ENCODE measurements at regions not wholly inside any gene's neighbourhood (a gene's known extent, or its start where the extent isn't known, plus 50 kb on each side); places are given as distances from the start of the nearest gene placed in this dataset.
"Not testable (repeated sequence)": the region's sequence is repeated elsewhere in the genome, so short reads cannot be mapped to it uniquely, and the experiment has no call there.

DNA sequence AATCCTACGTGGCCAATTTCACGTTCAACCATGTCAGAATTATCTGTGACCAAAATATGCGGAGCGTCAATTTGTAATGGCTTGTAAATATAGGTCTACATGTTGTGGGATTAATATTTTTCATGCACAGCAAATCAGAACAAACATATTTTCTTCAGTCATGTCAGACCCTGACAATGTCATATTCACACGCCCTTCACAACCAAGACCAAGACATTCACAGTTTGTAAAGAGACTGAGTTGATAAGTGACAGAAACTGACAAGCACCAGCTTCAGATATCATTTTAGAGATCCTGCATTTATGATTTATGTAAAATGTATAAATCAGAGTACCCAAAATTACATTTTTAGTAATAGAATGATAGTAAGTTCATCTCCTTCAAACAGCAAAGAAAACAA lies 57.3 kb upstream of the NOVA1 start:
- DNase-seq, result no peak

DNA sequence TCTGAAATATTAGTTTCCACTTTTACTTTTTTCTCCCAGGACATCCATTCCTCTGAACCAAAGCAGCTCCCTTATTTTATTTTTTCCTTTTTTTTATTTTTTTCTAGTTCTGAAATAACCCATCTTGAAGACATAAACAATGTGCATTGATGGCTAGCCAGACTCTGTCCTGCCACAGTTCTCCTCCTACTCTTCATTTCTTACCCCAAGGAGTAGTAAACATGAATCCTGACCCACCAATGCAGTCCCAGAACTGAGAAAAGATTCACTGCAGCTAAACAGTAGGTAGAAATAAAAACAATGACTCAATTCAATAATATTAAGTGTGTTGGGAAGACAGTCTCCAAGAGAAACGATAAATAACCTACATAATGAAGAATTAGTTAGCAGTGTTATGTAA lies 65.7 kb upstream of the NOVA1 start:
- no peak for DNase-seq

DNA sequence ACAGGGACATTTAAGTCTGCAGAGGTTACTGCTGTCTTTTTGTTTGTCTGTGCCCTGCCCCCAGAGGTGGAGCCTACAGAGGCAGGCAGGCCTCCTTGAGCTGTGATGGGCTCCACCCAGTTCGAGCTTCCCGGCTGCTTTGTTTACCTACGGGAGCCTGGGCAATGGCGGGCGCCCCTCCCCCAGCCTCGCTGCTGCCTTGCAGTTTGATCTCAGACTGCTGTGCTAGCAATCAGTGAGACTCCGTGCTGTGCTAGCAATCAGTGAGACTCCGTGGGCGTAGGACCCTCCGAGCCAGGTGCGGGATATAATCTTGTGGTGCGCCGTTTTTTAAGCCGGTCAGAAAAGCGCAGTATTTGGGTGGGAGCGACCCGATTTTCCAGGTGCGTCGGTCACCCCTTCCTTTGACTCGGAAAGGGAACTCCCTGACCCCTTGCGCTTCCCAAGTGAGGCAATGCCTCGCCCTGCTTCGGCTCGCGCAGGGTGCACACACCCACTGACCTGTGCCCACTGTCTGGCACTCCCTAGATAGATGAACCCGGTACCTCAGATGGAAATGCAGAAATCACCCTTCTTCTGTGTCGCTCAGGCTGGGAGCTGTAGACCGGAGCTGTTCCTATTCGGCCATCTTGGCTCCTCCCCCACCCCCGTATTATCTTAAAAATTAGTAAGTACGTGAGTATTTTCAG lies 81.0 kb upstream of the NOVA1 start:
- DNase-seq, result not testable (repeated sequence)

DNA sequence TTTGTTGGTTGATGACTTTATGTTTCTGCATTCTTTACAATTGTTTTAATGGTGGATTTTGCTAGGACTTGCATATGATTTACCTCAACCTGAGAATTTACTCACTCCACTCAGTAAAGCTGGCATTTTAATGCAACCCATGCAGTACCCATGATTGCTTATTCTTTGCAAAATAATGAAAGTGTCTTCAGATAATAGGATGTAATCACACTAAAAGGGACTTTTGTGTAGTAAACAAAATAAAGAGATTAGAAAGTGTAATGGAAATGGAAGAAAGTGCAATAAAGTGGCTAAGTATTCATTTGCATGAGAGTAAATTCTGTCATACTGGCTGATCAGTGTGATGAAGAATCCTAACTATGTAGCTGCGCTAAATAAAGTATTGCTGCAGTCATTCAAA lies 87.6 kb upstream of the NOVA1 start:
- DNase-seq, result no peak

DNA sequence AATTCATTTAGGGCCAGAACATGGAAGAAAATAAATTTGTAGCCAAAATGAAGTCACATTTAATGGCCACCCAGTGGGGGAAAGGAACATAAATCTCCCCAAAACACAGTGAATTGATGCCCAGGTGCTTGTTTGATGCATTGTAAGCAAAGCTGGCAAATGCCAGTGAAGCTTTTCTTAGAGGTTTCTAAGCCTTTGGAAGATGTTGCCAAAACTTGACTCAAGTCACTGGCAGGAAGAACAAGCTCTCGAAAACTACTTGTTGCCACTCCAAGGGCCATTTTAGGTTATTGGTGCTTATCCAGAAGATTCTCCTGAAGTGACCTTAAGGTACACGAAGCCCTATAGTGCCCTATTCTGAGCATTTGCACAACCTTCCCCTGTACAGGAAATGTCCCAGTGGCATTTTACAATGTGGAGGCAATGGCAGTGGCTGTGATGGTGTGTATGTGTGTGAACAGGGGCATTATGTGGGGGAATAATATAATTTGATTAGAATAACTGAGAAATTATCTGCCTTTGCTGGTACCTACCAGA lies 89.5 kb upstream of the NOVA1 start:
- DNase-seq, result no peak

DNA sequence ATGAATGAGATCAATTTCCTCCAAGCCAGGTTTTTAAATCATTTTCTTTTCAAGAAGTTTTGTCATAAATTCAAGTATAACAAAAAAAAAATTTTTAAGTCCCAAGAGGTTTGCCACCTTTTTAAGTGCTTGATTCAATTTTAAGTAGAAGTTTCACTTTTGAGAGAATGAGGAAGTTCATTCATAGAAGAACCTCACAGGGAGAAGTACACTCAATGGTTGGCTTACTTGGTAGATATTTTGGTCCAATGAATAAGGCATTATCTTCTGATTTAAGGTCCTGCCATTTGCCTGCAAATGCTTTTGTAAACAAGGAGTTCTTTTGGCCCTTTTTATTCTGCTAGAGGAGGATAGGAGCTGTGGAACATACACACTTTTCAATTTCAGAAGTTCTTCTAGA lies 96.7 kb upstream of the NOVA1 start:
- DNase-seq, result no peak

DNA sequence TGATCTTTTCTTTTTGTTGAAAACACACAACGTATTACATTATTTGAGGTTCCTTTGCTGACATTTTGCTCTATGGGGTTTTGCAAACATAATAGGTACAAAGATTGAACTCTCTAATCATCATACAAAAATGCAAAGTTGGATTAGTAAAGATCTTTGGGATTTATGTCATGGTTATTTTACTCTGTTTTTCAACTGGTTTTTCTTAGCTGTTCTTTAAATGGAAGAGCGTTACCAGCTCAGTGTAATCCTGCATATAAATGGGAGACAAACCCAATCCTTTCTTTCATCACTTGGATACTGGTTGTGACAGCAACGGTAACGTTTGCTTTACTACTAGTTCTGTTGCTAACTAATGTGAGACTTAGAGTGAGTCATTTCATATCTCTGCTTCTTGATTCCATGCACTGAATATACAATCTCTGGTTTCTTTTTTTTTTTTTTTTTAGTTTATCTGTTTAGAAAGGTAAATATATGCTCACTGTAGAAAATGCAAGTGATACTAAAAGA lies 104.9 kb upstream of the NOVA1 start:
- no peak for DNase-seq

DNA sequence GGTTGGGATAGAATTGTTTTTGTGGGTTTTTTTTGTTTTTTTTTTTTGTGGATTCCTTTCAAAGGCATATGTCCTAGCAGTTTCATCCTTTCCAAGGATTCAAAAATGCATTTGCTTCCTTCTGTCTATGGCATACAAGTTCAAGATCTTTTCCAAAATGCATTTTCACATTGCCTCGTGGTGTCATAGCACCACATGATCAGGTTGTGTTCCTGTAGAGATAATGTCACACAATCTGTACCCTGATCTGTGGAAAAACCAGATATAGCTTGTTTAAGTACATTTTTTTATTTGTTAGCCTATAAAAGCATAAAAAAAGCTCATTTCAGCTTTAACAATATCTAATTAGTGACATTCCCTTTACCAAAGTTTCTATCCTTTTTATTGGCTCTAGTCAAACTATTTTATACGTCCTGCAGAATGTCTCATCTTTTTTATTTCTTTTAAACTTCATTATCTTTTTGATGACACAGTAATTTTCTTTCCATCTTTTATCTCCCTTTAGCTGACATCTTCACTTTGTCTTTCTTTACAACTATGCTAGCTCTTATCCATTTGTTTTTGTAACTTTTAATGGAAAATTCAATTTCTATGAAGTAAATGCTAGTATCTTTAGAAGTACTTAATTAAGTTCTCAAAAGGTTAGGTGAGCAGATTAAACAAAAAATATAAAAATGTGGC lies 106.0 kb upstream of the NOVA1 start:
- no peak for DNase-seq

DNA sequence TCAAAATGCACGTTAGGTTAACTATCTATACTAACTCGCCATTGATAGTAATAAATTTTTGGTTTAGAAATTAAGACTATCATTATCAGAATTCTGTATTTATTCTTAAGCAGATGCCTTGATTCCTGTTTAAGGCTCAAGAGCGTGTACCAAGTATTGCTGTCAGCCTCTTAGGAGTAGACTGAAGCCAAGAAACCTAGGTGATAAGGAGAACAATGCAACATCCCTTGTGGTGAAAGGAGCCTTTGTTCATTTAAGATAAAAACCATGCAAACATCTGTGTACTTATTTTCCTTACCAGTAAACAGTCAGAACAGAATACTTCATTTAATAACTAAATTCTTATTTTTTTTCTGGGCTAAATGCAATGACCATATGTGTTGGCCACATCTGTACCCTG lies 109.4 kb upstream of the NOVA1 start:
- no peak for DNase-seq

DNA sequence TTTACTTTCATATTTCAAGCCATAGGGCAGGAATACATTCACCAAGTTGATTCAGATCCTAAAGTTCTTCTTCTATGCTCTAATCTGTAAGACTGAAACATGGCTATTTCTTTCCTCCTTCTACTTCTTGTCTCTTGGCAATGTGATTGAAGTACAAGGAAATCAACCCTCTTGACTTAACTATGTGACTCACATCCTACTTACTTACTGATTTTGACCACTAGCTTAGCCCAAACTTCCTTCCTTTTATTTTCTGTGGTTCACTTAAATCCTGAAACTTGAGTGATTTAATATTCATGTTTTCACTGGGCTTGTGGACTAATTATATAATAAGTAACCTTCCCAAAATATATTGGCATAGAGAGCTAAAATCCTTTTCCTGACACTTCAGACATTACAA lies 111.2 kb upstream of the NOVA1 start:
- DNase-seq, result no peak

DNA sequence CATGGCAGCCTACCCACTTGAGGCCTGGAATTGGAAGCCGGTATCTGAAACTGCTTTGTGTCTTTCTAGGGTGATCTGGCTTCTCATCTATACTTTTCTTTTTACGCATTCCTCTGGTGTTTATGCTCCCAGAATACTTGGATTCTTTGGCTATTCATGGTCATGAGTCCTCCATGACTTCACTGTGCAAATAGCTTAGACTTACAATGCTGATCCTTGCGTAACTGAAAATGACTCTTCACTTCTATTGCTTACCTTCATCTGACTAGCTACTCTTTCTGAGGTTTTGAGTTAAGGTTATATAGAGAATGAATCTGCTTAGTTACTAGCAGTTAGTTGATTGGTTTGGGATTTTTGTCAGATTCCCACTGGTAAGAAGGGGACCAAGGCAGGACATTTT lies 121.7 kb upstream of the NOVA1 start:
- no peak for DNase-seq

DNA sequence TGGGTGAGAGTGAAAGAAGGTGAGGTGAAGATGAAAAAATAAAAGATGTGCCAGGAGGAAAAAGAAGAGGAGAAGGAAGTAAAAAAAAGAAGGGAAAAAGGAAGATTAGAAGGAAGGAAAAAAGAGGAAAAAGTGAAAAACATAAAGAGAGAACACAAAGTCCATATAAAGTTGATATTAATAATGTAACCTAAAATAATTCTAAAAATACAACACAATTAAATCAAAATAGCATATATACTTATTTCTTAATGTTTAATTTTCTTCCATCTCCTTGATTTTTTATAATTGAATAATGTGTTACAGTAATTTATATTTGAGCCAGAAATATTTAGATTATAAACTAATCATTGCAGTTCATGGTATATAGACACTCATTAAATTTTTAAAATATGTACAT lies 124.4 kb upstream of the NOVA1 start:
- no peak for DNase-seq

DNA sequence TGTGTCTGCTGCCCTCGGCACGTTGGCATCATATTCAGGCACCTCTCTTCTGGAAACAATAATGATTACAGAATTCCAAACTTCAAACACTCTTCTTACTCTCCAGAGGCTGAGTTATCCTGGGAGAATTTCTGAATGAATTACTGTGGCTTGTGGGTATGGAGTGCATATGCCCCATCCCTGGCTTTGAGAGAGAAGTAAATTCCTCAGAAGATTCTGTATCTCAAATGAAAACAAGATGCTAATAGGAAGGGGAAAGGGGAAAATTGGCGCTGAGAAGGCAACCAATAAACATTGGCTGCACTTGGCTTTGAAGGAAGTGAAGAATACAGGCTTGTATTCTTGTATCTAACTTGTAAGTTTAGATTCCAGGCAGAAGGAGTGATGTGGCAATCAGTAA lies 132.0 kb upstream of the NOVA1 start:
- no peak for DNase-seq

DNA sequence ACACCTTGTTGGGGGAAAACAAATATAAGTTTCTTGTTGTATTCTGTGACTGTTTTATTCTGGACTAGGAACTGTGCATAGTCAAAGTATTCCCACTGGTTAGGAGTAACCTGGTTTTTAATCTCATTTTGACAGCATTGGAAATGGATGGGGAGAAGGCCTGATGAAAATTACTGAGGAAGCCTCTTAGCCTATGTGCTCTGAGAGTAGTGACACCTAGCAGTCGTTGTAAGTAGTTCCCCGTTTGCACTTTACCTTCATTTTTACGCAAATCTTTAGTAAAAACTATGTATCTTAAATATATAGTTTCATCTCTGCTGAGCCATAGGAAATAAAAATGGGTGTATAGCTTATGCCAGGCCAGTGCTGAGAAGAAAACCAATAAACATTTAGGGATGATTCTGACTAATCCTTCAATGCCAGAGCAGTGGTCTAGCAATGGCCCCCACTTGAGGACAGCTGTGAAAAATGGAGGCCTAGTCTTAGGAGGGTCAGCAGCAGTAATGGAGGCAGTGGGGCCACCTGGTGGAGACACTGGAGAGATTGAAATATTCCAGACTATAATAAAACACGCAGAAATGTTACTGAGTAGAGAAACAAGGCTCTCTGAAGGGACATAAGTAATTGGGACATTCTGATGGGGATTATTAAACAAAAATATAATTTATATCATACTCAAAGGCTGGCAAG lies 133.2 kb upstream of the NOVA1 start:
- no peak for DNase-seq

DNA sequence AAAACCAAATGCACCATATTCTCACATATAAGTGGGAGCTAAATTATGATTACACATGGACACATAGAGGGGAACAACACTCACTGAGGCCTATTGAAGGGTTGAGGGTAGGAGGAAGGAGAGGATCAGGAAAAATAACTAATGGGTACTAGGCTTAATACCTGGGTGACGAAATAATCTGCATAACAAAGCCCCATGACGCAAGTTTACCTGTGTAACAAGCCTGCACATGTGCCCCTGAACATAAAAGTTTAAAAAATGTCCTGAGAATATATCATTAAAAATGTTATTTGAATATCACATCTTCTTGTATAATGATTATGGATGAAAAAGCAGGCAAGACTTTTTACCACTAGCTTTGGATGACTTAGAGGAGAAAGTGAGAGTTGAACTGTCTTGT lies 138.0 kb upstream of the NOVA1 start:
- DNase-seq, result no peak

DNA sequence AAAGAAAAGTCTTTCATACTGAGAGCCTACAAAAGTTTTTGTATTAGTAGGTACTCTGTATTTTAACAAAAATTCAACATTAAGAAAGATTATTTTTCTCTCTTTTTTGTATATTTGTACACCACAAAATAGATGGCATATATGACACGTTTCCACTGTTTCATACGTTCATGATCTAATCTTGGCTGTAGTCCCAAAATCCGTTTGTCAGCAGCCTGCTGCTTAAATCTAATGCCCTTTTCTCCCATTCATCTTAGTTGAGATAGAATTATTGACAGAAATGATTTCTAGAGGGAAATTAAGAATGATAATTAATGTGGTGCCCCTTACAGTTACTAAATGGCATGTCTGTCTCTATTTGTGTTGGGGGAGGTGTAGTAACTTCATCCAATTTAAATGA lies 140.7 kb upstream of the NOVA1 start:
- no peak for DNase-seq

DNA sequence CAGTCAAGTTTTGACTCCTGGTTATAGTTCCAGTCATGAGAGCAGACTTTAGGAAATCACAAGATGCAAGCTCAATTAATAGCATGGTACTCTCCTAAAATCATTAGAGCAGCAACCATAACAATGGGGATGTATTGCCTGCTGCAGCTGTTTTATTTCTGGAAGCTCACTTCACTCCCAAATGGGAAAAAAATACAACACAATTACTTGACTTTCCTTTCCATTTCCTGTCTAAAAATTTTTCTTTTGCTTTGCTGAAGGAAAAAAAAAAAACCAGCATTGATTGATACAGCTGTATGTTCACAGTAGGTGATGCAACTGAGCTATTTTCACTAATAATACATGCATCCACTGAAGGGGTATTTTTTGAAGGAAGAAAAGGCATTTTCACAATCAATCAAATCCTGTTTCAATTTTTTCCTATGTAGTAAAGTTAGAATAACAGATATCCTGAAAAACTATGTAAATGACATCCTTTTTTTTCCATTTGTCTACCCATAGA lies 143.9 kb upstream of the NOVA1 start:
- DNase-seq, result no peak

DNA sequence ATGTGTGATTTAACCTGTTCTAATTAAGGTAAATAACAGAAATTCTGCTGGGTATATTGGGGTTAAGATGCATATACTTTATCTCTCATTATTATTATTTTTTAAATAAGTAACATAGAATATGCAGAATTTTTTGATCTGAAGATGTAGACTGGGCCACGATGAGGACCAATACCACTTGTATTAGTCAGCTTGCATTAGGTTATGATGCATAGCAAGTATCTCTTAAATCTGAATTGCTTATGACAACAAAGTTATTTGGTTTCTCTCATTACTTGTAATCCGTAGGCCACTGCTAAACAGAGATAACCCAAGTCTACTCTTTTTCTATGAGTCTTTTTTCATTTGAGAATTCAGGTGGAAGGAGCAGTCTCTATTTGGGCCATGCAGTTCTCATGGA lies 145.5 kb upstream of the NOVA1 start:
- DNase-seq, result no peak

DNA sequence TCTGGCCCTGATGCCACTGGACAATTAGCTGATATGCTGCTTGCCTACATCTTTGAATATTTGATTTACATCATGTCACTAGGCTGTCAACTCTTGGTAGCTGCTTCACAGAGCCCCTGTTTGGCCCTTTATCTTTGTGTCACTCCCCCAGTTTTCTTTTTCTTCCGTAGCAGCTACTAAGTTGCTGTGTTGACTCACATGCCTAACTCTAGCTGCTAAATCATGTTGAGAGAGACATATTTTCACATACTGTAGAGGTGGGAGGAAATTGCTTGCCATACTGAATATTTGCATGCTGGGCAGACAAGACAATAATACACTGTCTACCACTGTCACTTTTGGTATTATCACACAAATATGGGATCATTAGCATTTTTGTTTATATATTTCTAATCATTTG lies 147.1 kb upstream of the NOVA1 start:
- DNase-seq, result no peak

DNA sequence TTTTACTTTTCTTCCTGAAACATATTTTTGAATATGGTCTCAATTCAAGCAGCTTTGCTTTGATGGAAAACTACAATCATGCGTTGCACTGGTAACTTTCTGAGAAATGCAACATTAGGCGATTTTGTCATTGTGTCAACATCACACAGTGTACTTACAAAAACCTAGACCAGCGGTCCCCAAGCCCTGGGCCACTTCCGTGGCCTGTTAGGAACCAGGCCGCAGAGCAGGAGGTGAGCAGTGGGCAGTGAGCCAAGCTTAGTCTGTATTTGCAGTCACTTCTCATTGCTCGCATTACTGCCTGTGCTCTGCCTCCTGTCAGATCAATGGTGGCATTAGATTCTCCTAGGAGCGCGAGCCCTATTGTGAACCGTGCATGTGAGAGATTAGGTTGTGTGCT lies 163.7 kb upstream of the NOVA1 start:
- no peak for DNase-seq

DNA sequence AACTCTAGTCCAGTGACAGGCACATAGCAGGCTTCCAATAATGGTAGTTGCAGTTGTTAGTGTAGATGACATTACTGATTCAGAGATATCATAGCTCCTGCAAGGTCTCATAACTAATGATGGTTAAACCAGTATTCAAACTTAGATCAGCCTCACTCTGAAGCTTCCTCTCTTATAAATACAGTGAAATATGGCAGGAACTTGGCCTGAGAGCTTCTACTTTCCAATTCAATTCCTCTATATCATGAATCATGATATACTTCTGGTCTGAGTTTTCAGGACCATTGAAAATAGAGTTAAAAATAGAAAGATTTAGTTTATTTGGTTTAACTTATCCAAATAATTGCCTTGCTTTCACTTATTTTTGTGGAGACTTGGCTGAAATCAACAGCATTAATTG lies 167.5 kb upstream of the NOVA1 start:
- no peak for DNase-seq

DNA sequence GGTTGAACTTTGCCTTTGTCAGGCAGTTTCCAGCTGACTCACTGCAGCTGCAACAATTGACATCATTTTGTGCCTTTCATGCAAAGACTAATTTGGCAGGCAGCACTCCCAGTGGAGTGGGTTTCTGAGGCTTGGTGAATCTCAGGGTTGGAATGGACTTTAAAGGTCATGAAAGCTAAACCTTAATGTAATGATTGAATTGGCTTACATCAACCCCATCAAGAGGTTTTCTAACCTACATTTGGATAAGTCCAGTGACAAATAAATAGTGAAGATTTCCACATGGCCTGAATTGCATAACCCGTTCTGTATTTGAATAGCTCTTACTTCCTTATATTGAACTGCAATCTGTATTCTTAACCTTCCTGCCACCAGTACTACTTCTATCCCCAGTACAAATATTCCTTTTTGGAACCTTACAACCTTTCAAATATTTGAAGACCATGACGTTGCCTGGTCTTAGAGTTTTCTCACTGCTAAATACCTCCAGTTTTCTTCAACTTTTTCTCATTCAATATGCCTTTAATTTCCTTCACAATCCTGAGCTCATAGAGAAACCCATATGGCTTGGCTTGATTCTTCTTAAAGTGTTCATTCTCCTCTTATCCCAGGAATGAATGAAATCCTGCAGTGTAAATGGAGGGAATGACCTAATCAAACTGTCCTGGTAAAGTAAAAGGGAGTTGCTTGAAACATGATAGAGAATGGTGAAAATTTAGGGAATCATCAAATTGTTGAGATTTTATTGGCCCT lies 168.1 kb upstream of the NOVA1 start:
- no peak for DNase-seq

DNA sequence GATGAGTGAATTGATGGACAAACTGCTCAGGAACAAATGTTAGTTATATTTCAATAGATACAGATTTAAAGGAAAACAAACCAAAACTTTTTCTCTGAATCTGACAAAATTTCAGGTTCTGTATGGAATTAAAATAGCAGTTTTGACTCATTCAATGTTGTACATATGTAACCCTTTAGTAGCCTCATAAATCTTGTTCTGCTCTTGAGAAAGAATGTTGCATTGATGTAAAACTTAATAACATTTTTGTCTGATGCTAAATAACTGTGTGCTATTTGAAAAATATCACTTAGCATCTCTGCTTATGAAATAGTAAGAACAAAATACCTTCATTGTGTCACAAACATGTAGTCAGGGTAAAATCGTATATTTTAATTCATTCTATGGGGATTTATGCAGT lies 168.9 kb upstream of the NOVA1 start:
- DNase-seq, result no peak
